Stimulated activated CD4-positive, alpha-beta T cell treated with anti-CD3 and anti-CD28 coated beads, Interleukin-4, amount 100 ng/mL, for 1 hour (primary cell): ENCODE measurements at regions not wholly inside any gene's neighbourhood (a gene's known extent, or its start where the extent isn't known, plus 50 kb on each side); places are given as distances from the start of the nearest gene placed in this dataset.
A peak's percentile ranks its signal among the peaks of the same experiment; 100 is the strongest.
"Not testable (repeated sequence)": the region's sequence is repeated elsewhere in the genome, so short reads cannot be mapped to it uniquely, and the experiment has no call there.

Source experiments
- DNase-seq: peaks from one replicate; pipeline ENCODE4 v3.0.0-alpha.2; 2020

GRCh38 chrX:124181515-124181914 lies 150.9 kb upstream of the TEX13D start:
- DNase-seq: not testable (repeated sequence)

GRCh38 chrX:124190440-124190839 lies 142.0 kb upstream of the TEX13D start:
- no peak for DNase-seq

- no peak for DNase-seq
Observed at GRCh38 chrX:124194199-124194598, 138.3 kb upstream of the TEX13D start.

- no peak for DNase-seq
Observed at GRCh38 chrX:124194901-124195300, 137.6 kb upstream of the TEX13D start.

- no peak for DNase-seq
Observed at GRCh38 chrX:124203311-124203710, 129.1 kb upstream of the TEX13D start.

- DNase-seq: no peak
Observed at GRCh38 chrX:124208660-124209059, 123.8 kb upstream of the TEX13D start.

- DNase-seq: no peak
Observed at GRCh38 chrX:124209792-124210576, 122.5 kb upstream of the TEX13D start.

- no peak for DNase-seq
Observed at GRCh38 chrX:124211312-124211942, 121.0 kb upstream of the TEX13D start.

- DNase-seq: no peak
Observed at GRCh38 chrX:124212622-124213021, 119.8 kb upstream of the TEX13D start.

- no peak for DNase-seq
Observed at GRCh38 chrX:124215786-124216185, 116.7 kb upstream of the TEX13D start.

GRCh38 chrX:124216396-124217115 lies 115.9 kb upstream of the TEX13D start:
- DNase-seq: no peak

GRCh38 chrX:124217304-124218251 lies 114.9 kb upstream of the TEX13D start:
- DNase-seq: peak; percentile 51

- DNase-seq: no peak
Observed at GRCh38 chrX:124223524-124223923, 108.9 kb upstream of the TEX13D start.

- no peak for DNase-seq
Observed at GRCh38 chrX:124224528-124224927, 107.9 kb upstream of the TEX13D start.

- no peak for DNase-seq
Observed at GRCh38 chrX:124226129-124226528, 106.3 kb upstream of the TEX13D start.

- DNase-seq: no peak
Observed at GRCh38 chrX:124228849-124229248, 103.6 kb upstream of the TEX13D start.

- no peak for DNase-seq
Observed at GRCh38 chrX:124229374-124229773, 103.1 kb upstream of the TEX13D start.

GRCh38 chrX:124230655-124231450 lies 101.6 kb upstream of the TEX13D start:
- no peak for DNase-seq

GRCh38 chrX:124231451-124231759 lies 101.1 kb upstream of the TEX13D start:
- no peak for DNase-seq

- DNase-seq: peak; percentile 49
Observed at GRCh38 chrX:124232523-124233201, 99.8 kb upstream of the TEX13D start.

- DNase-seq: no peak
Observed at GRCh38 chrX:124234348-124234747, 98.1 kb upstream of the TEX13D start.
